ENCODE measurements at regions not wholly inside any gene's neighbourhood (a gene's known extent, or its start where the extent isn't known, plus 50 kb on each side); places are given as distances from the start of the nearest gene placed in this dataset.

GRCh38 chr7:131254211-131254610, 73.5 kb upstream of the MKLN1 start:
- H3K9me3 ChIP-seq (ENCODE audit: control insufficient read depth in 3 of 3, low read length in 3 of 3), result no peaks in the 10 kb centered on the region
- no peak overlapping the region for H3K4me3 ChIP-seq (ENCODE audit: low read length in 3 of 3)
- no peaks in the 10 kb centered on the region for H3K36me3 ChIP-seq (ENCODE audit: control insufficient read depth in 3 of 3, insufficient read depth in 3 of 3, low read length in 3 of 3)
- no peak overlapping the region for H3K27ac ChIP-seq (ENCODE audit: low read depth, low read length)
- no peak overlapping the region for H3K9ac ChIP-seq (ENCODE audit: low read depth in 1 of 3, low read length in 3 of 3)
- peaks cover 4 to 7% (median 6%) of the 10 kb centered on the region in 3 donors for H3K4me1 ChIP-seq (ENCODE audit: control insufficient read depth in 3 of 3, insufficient read depth in 3 of 3, low read length in 3 of 3)
- no peaks in the 10 kb centered on the region for H3K27me3 ChIP-seq (ENCODE audit: control insufficient read depth in 3 of 3, insufficient read depth in 3 of 3, low read length in 3 of 3)

GRCh38 chr7:131255242-131255641, 72.4 kb upstream of the MKLN1 start:
- H3K9ac ChIP-seq (ENCODE audit: low read depth in 1 of 3, low read length in 3 of 3), result no peak overlapping the region
- no peak overlapping the region for H3K27ac ChIP-seq (ENCODE audit: low read depth, low read length)
- H3K36me3 ChIP-seq (ENCODE audit: control insufficient read depth in 3 of 3, insufficient read depth in 3 of 3, low read length in 3 of 3), result no peaks in the 10 kb centered on the region
- H3K27me3 ChIP-seq (ENCODE audit: control insufficient read depth in 3 of 3, insufficient read depth in 3 of 3, low read length in 3 of 3), result no peaks in the 10 kb centered on the region
- H3K4me1 ChIP-seq (ENCODE audit: control insufficient read depth in 3 of 3, insufficient read depth in 3 of 3, low read length in 3 of 3), result no peaks in the 10 kb centered on the region
- H3K4me3 ChIP-seq (ENCODE audit: low read length in 3 of 3), result no peak overlapping the region
- no peaks in the 10 kb centered on the region for H3K9me3 ChIP-seq (ENCODE audit: control insufficient read depth in 3 of 3, low read length in 3 of 3)

- Histone ChIP-seq H3K27ac (ENCODE audit: low read depth, low read length) (no peak overlapping the region), H3K4me3 (ENCODE audit: low read length in 3 of 3) (no peak overlapping the region), H3K9ac (ENCODE audit: low read depth in 1 of 3, low read length in 3 of 3) (no peak overlapping the region), H3K27me3 (ENCODE audit: control insufficient read depth in 3 of 3, insufficient read depth in 3 of 3, low read length in 3 of 3) (no peaks in the 10 kb centered on the region), H3K36me3 (ENCODE audit: control insufficient read depth in 3 of 3, insufficient read depth in 3 of 3, low read length in 3 of 3) (no peaks in the 10 kb centered on the region), H3K9me3 (ENCODE audit: control insufficient read depth in 3 of 3, low read length in 3 of 3) (no peaks in the 10 kb centered on the region), H3K4me1 (ENCODE audit: control insufficient read depth in 3 of 3, insufficient read depth in 3 of 3, low read length in 3 of 3) (no peaks in the 10 kb centered on the region)
Measured at GRCh38 chr7:131261476-131261994, 66.1 kb upstream of the MKLN1 start.

- H3K4me3 ChIP-seq (ENCODE audit: low read length in 3 of 3), result no peak overlapping the region
- no peak overlapping the region for H3K27ac ChIP-seq (ENCODE audit: low read depth, low read length)
- no peaks in the 10 kb centered on the region for H3K36me3 ChIP-seq (ENCODE audit: control insufficient read depth in 3 of 3, insufficient read depth in 3 of 3, low read length in 3 of 3)
Measured at GRCh38 chr7:131265227-131265626, 62.4 kb upstream of the MKLN1 start.

GRCh38 chr7:131267631-131268030, 60.0 kb upstream of the MKLN1 start:
- peaks cover 0 to under 1% (median 0%) of the 10 kb centered on the region in 3 donors for H3K4me1 ChIP-seq (ENCODE audit: control insufficient read depth in 3 of 3, insufficient read depth in 3 of 3, low read length in 3 of 3)
- H3K36me3 ChIP-seq (ENCODE audit: control insufficient read depth in 3 of 3, insufficient read depth in 3 of 3, low read length in 3 of 3), result no peaks in the 10 kb centered on the region
- no peak overlapping the region for H3K27ac ChIP-seq (ENCODE audit: low read depth, low read length)

More at GRCh38 chr7:131265227-131265626, 62.4 kb upstream of the MKLN1 start:
- no peaks in the 10 kb centered on the region for H3K27me3 ChIP-seq (ENCODE audit: control insufficient read depth in 3 of 3, insufficient read depth in 3 of 3, low read length in 3 of 3)
- no peak overlapping the region for H3K9ac ChIP-seq (ENCODE audit: low read depth in 1 of 3, low read length in 3 of 3)
- H3K4me1 ChIP-seq (ENCODE audit: control insufficient read depth in 3 of 3, insufficient read depth in 3 of 3, low read length in 3 of 3), result no peaks in the 10 kb centered on the region
- no peaks in the 10 kb centered on the region for H3K9me3 ChIP-seq (ENCODE audit: control insufficient read depth in 3 of 3, low read length in 3 of 3)

GRCh38 chr7:131268906-131269305, 58.8 kb upstream of the MKLN1 start:
- H3K9ac ChIP-seq (ENCODE audit: low read depth in 1 of 3, low read length in 3 of 3), result no peak overlapping the region
- H3K9me3 ChIP-seq (ENCODE audit: control insufficient read depth in 3 of 3, low read length in 3 of 3), result no peaks in the 10 kb centered on the region
- no peak overlapping the region for H3K27ac ChIP-seq (ENCODE audit: low read depth, low read length)
- H3K36me3 ChIP-seq (ENCODE audit: control insufficient read depth in 3 of 3, insufficient read depth in 3 of 3, low read length in 3 of 3), result no peaks in the 10 kb centered on the region
- no peak overlapping the region for H3K4me3 ChIP-seq (ENCODE audit: low read length in 3 of 3)
- H3K4me1 ChIP-seq (ENCODE audit: control insufficient read depth in 3 of 3, insufficient read depth in 3 of 3, low read length in 3 of 3), result peaks cover 9 to 13% (median 10%) of the 10 kb centered on the region in 3 donors
- no peaks in the 10 kb centered on the region for H3K27me3 ChIP-seq (ENCODE audit: control insufficient read depth in 3 of 3, insufficient read depth in 3 of 3, low read length in 3 of 3)

More at GRCh38 chr7:131267631-131268030, 60.0 kb upstream of the MKLN1 start:
- no peak overlapping the region for H3K4me3 ChIP-seq (ENCODE audit: low read length in 3 of 3)
- H3K27me3 ChIP-seq (ENCODE audit: control insufficient read depth in 3 of 3, insufficient read depth in 3 of 3, low read length in 3 of 3), result no peaks in the 10 kb centered on the region
- H3K9ac ChIP-seq (ENCODE audit: low read depth in 1 of 3, low read length in 3 of 3), result no peak overlapping the region
- no peaks in the 10 kb centered on the region for H3K9me3 ChIP-seq (ENCODE audit: control insufficient read depth in 3 of 3, low read length in 3 of 3)

GRCh38 chr7:131272086-131272485, 55.6 kb upstream of the MKLN1 start:
- Histone ChIP-seq H3K4me3 (ENCODE audit: low read length in 3 of 3) (no peak overlapping the region), H3K36me3 (ENCODE audit: control insufficient read depth in 3 of 3, insufficient read depth in 3 of 3, low read length in 3 of 3) (no peaks in the 10 kb centered on the region), H3K9ac (ENCODE audit: low read depth in 1 of 3, low read length in 3 of 3) (no peak overlapping the region), H3K4me1 (ENCODE audit: control insufficient read depth in 3 of 3, insufficient read depth in 3 of 3, low read length in 3 of 3) (peaks cover 9 to 13% (median 10%) of the 10 kb centered on the region in 3 donors), H3K27me3 (ENCODE audit: control insufficient read depth in 3 of 3, insufficient read depth in 3 of 3, low read length in 3 of 3) (no peaks in the 10 kb centered on the region), H3K27ac (ENCODE audit: low read depth, low read length) (no peak overlapping the region), H3K9me3 (ENCODE audit: control insufficient read depth in 3 of 3, low read length in 3 of 3) (no peaks in the 10 kb centered on the region)

- no peaks in the 10 kb centered on the region for H3K9me3 ChIP-seq (ENCODE audit: control insufficient read depth in 3 of 3, low read length in 3 of 3)
- no peaks in the 10 kb centered on the region for H3K27me3 ChIP-seq (ENCODE audit: control insufficient read depth in 3 of 3, insufficient read depth in 3 of 3, low read length in 3 of 3)
- no peaks in the 10 kb centered on the region for H3K36me3 ChIP-seq (ENCODE audit: control insufficient read depth in 3 of 3, insufficient read depth in 3 of 3, low read length in 3 of 3)
- no peak overlapping the region for H3K27ac ChIP-seq (ENCODE audit: low read depth, low read length)
- H3K9ac ChIP-seq (ENCODE audit: low read depth in 1 of 3, low read length in 3 of 3), result no peak overlapping the region
- H3K4me1 ChIP-seq (ENCODE audit: control insufficient read depth in 3 of 3, insufficient read depth in 3 of 3, low read length in 3 of 3), result peaks cover 9 to 13% (median 10%) of the 10 kb centered on the region in 3 donors
- no peak overlapping the region for H3K4me3 ChIP-seq (ENCODE audit: low read length in 3 of 3)
Measured at GRCh38 chr7:131274986-131275385, 52.7 kb upstream of the MKLN1 start.

GRCh38 chr7:131276190-131276589, 51.5 kb upstream of the MKLN1 start:
- H3K27me3 ChIP-seq (ENCODE audit: control insufficient read depth in 3 of 3, insufficient read depth in 3 of 3, low read length in 3 of 3), result no peaks in the 10 kb centered on the region
- no peaks in the 10 kb centered on the region for H3K36me3 ChIP-seq (ENCODE audit: control insufficient read depth in 3 of 3, insufficient read depth in 3 of 3, low read length in 3 of 3)
- no peak overlapping the region for H3K4me3 ChIP-seq (ENCODE audit: low read length in 3 of 3)
- H3K27ac ChIP-seq (ENCODE audit: low read depth, low read length), result no peak overlapping the region
- no peak overlapping the region for H3K9ac ChIP-seq (ENCODE audit: low read depth in 1 of 3, low read length in 3 of 3)
- peaks cover 9 to 13% (median 10%) of the 10 kb centered on the region in 3 donors for H3K4me1 ChIP-seq (ENCODE audit: control insufficient read depth in 3 of 3, insufficient read depth in 3 of 3, low read length in 3 of 3)
- H3K9me3 ChIP-seq (ENCODE audit: control insufficient read depth in 3 of 3, low read length in 3 of 3), result no peaks in the 10 kb centered on the region

GRCh38 chr7:131276748-131277147, 50.9 kb upstream of the MKLN1 start:
- Histone ChIP-seq H3K4me1 (ENCODE audit: control insufficient read depth in 3 of 3, insufficient read depth in 3 of 3, low read length in 3 of 3) (peaks cover 9 to 13% (median 10%) of the 10 kb centered on the region in 3 donors), H3K27me3 (ENCODE audit: control insufficient read depth in 3 of 3, insufficient read depth in 3 of 3, low read length in 3 of 3) (no peaks in the 10 kb centered on the region), H3K9me3 (ENCODE audit: control insufficient read depth in 3 of 3, low read length in 3 of 3) (no peaks in the 10 kb centered on the region), H3K9ac (ENCODE audit: low read depth in 1 of 3, low read length in 3 of 3) (no peak overlapping the region), H3K4me3 (ENCODE audit: low read length in 3 of 3) (no peak overlapping the region), H3K36me3 (ENCODE audit: control insufficient read depth in 3 of 3, insufficient read depth in 3 of 3, low read length in 3 of 3) (no peaks in the 10 kb centered on the region), H3K27ac (ENCODE audit: low read depth, low read length) (no peak overlapping the region)
